Panc1 (cell line): ENCODE measurements at regions not wholly inside any gene's neighbourhood (a gene's known extent, or its start where the extent isn't known, plus 50 kb on each side); places are given as distances from the start of the nearest gene placed in this dataset.

ENCODE experiments used
- ATAC-seq: fragments of 200-7000 bp; cut with Tn5 transposase; 2 replicates; pipeline ENCODE4 v1.9.1; 2020; ENCODE audit warnings: mild to moderate bottlenecking, moderate library complexity
- BruUV-seq: library from RNA; stranded (reverse); fragments of 400-500 nt; replicated peaks from 2 replicates; lab custom pipeline; 2021; lab: Mats Ljungman, UMichigan
- CTCF ChIA-PET: fragments of 300-600 bp; sonication (Branson Sonifier 250); formaldehyde crosslinking; loops from one replicate; lab custom pipeline; 2022; ENCODE audit warnings: antibody characterized with exemption; lab: Charles Lee
- POLR2A ChIA-PET: fragments of 300-600 bp; sonication (Branson Sonifier 250); formaldehyde crosslinking; loops from one replicate; lab custom pipeline; 2022; ENCODE audit warnings: antibody characterized with exemption; lab: Charles Lee
- DNase-seq: peaks from one replicate; pipeline ENCODE4 v3.0.0-alpha.2; 2010; ENCODE audit warnings: low read depth, low spot score
- H3K27ac ChIP-seq: 2 replicates; pipeline ENCODE4 v1.5.1; 2011; ENCODE audit warnings: mild to moderate bottlenecking, low read length, inconsistent platforms
- H3K27me3 ChIP-seq: fragments of 200-500 bp; sonication (Bioruptor generic); 2 replicates; pipeline ENCODE4 v1.6.0; 2014; ENCODE audit warnings: low read length, inconsistent platforms; ENCODE audit not compliant: control insufficient read depth, insufficient read depth
- H3K36me3 ChIP-seq: fragments of 200-500 bp; sonication (Bioruptor generic); 2 replicates; pipeline ENCODE4 v1.5.1; 2014; ENCODE audit warnings: inconsistent platforms, mild to moderate bottlenecking, low read length, moderate library complexity; ENCODE audit not compliant: control insufficient read depth, insufficient read depth
- H3K4me1 ChIP-seq: 2 replicates; pipeline ENCODE4 v1.5.1; 2011; ENCODE audit warnings: inconsistent platforms, mild to moderate bottlenecking, low read length, moderate library complexity; ENCODE audit not compliant: control insufficient read depth, insufficient read depth
- H3K4me3 ChIP-seq, 2 experiments: 2 replicates each; pipeline ENCODE4 v1.5.1; 2011 to 2012; ENCODE audit warnings: low read depth in 2 of 2, low read length in 2 of 2, mild to moderate bottlenecking in 2 of 2, inconsistent platforms in 1 of 2, moderate library complexity in 1 of 2
- H3K9me3 ChIP-seq: fragments of 200-500 bp; sonication (Bioruptor generic); 2 replicates; pipeline ENCODE4 v1.5.1; 2014; ENCODE audit warnings: low read depth, mild to moderate bottlenecking, inconsistent platforms, low read length, moderate library complexity; ENCODE audit not compliant: control insufficient read depth, insufficient read depth
- CTCF ChIP-seq: fragments of 450-650 bp; IDR thresholded peaks from 2 replicates; pipeline ENCODE4 v1.5.1; 2017; ENCODE audit warnings: mild to moderate bottlenecking
- POLR2AphosphoS5 ChIP-seq: IDR thresholded peaks from 2 replicates; pipeline ENCODE4 v1.6.1; 2012; ENCODE audit warnings: mild to moderate bottlenecking, low read depth, low read length, moderate library complexity
- REST ChIP-seq, 2 experiments: IDR thresholded peaks; 2 replicates each; pipeline ENCODE4 v1.6.1; 2011 to 2012; ENCODE audit warnings: low read depth in 2 of 2, control low read depth in 1 of 2, low read length in 1 of 2, mild to moderate bottlenecking in 1 of 2, moderate library complexity in 1 of 2; ENCODE audit not compliant: insufficient read depth in 1 of 2
- SIN3A ChIP-seq: IDR thresholded peaks from 2 replicates; pipeline ENCODE4 v1.6.1; 2012; ENCODE audit warnings: low read depth, mild to moderate bottlenecking, low read length, moderate library complexity, borderline replicate concordance; ENCODE audit not compliant: insufficient read depth
- TCF7L2 ChIP-seq: IDR thresholded peaks from 2 replicates; pipeline ENCODE4 v1.6.1; 2011; ENCODE audit warnings: mild to moderate bottlenecking, low read depth, low read length, inconsistent platforms
- in situ Hi-C: cut with HindIII; loops from 2 replicates; pipeline ENCODE4 v1.10.0; 2016; ENCODE audit warnings: low sequenced_read_pairs, low pct_unique_long_range_greater_than_20kb
- intact Hi-C: fragments of 100-400 bp; cut with micrococcal nuclease; formaldehyde crosslinking; loops from one replicate; pipeline ENCODE4 v1.10.0; 2022; ENCODE audit not compliant: unreplicated experiment

GRCh38 chr14:105978618-105979295, 452.4 kb downstream of the TMEM121 start:
- no peaks in the 10 kb centered on the region for H3K27me3 ChIP-seq
- DNase-seq (no peak), ATAC-seq (no peak)
- H3K9me3 ChIP-seq, result no peaks in the 10 kb centered on the region
- BruUV-seq, result no TSS peak
- ChIA-PET CTCF (no interaction called here), POLR2A (no interaction called here)
- H3K4me3 ChIP-seq, result no peak overlapping the region
- H3K36me3 ChIP-seq, result no peaks in the 10 kb centered on the region
- in situ Hi-C loops (no loop called here), intact Hi-C loops (no loop called here)
- H3K27ac ChIP-seq, result no peak overlapping the region
- TF ChIP-seq TCF7L2, result no peak
- TF ChIP-seq CTCF, result no peak
- TF ChIP-seq POLR2AphosphoS5, result no peak
- no peak for TF ChIP-seq REST (IDR thresholded peaks at IDR 0.05; ENCODE audit: insufficient read depth in 1 of 2, low read depth in 2 of 2, low read length in 1 of 2)
- TF ChIP-seq SIN3A, result no peak
- no peaks in the 10 kb centered on the region for H3K4me1 ChIP-seq

GRCh38 chr14:105979446-105979845, 453.1 kb downstream of the TMEM121 start:
- TF ChIP-seq POLR2AphosphoS5 (no peak), TCF7L2 (no peak), SIN3A (no peak), CTCF (no peak), REST (IDR thresholded peaks at IDR 0.05; ENCODE audit: insufficient read depth in 1 of 2, low read depth in 2 of 2, low read length in 1 of 2) (no peak)
- H3K4me1 ChIP-seq, result no peaks in the 10 kb centered on the region
- ATAC-seq, result no peak
- no peaks in the 10 kb centered on the region for H3K27me3 ChIP-seq
- intact Hi-C loops, result no loop called here
- H3K27ac ChIP-seq, result no peak overlapping the region
- no peak for DNase-seq
- no peaks in the 10 kb centered on the region for H3K9me3 ChIP-seq
- H3K4me3 ChIP-seq, result no peak overlapping the region
- CTCF ChIA-PET, result no interaction called here
- in situ Hi-C loops, result no loop called here
- POLR2A ChIA-PET, result no interaction called here
- no TSS peak for BruUV-seq
- H3K36me3 ChIP-seq, result no peaks in the 10 kb centered on the region
